AG10803 (cell line): ENCODE measurements at regions not wholly inside any gene's neighbourhood (a gene's known extent, or its start where the extent isn't known, plus 50 kb on each side); places are given as distances from the start of the nearest gene placed in this dataset.

Source experiments
- DNase-seq: peaks from one replicate; pipeline ENCODE4 v3.0.0; 2010; ENCODE audit warnings: low read depth
- H3K4me3 ChIP-seq: 2 replicates; pipeline ENCODE4 v1.5.1; 2011; ENCODE audit warnings: mild to moderate bottlenecking, low read length, control low read depth
- CTCF ChIP-seq: conservative IDR thresholded peaks from 2 replicates; pipeline ENCODE4 v1.5.1; 2011; ENCODE audit warnings: mild to moderate bottlenecking, low read length, control low read depth, inconsistent platforms

GRCh38 chr15:69988541-69989225 lies 109.0 kb downstream of the TLE3 start:
- no peak for DNase-seq
- no peak for TF ChIP-seq CTCF
- H3K4me3 ChIP-seq: no peak overlapping the region

DNA sequence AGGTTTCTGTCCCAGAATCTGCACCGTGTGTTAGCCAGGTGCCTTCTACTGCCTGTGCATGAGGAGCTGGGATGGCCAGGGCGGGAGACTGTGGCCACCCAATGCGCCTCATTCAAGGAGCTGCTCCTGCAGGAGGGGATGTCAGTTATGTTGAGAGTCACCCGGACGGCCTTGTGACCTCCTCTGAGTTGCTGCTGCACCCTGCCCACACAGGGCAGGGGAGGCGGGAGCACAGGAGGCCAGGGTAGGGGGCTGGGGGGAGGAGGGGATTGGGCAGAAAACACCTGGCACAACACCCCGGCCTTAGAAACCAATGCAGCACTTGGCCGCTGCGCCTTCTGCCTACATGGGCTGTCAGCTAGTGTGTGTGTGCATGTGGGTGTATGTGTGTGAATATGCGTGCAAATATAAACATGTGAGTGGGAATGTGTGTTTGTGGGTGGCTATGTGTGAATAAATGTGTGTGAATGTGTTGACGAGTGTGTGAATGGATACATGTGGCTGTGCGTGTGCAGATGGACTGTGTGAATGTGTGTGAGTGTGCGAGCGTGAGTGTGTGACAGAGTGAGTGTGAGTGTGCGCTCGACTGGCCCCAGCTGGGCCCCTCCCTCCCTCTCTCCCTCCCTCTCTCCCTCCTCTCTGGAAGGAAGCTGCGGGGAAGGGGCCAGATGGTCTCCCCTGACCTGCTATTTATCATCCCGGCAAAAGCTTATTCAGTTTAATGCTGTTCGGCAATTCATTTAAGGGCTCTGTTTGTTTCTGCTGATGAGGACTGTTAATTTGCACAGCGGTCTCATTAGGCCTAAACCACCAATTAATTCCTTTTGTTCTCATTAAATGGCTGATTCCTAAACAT lies 106.9 kb downstream of the TLE3 start:
- TF ChIP-seq CTCF: no peak

DNA sequence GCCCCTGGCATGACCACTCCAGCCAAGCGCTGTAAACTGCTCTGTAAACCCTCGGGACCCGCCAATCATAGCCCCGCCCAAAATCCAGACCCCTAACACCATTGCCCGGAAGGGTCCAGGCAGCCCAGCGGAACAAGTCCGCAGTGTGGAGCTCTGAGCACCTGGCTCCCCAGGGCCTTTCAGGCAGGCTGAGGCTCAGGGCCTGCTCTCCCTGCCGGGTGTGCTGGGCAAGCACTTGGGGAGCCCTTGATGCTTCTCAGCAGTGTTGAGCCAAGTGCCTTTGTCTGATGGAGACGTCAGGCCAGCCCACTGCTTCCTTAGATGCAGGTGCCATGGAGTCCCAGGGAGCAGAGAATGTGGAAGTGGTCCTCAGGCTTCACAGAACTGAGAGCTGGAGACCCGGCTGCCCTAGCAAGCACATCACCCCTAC lies 106.2 kb downstream of the TLE3 start:
- no peak overlapping the region for H3K4me3 ChIP-seq
- no peak for TF ChIP-seq CTCF
- DNase-seq: no peak

More for the DNA sequence above, 106.9 kb downstream of the TLE3 start:
- no peak for DNase-seq
- H3K4me3 ChIP-seq: no peak overlapping the region

DNA sequence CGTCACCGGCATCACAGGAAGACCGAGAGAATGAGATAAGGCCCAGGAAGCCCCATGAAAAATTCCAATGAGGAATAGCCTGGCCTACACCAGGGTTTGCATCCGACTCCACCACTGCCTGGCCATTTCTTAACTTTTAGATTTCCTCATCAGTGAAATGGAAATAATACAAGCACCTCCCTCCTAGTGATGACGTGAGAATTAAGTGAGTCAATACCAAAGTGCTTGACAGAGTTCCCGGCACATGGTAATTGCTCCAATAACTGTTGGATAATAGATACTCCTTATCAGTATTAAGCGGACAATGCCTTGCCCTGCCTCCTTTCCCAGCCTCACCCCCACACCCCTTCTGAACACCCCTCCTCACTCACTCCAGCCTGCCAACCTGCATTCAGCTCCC lies 105.4 kb downstream of the TLE3 start:
- DNase-seq: no peak
- no peak overlapping the region for H3K4me3 ChIP-seq
- no peak for TF ChIP-seq CTCF

GRCh38 chr15:69994429-69995205 lies 103.1 kb downstream of the TLE3 start:
- no peak overlapping the region for H3K4me3 ChIP-seq
- TF ChIP-seq CTCF: no peak
- DNase-seq: no peak

- DNase-seq: no peak
- H3K4me3 ChIP-seq: no peak overlapping the region
- TF ChIP-seq CTCF: no peak
These were observed 101.2 kb downstream of the TLE3 start for GRCh38 chr15:69996321-69997160.
